BLaER1 (cell line): ENCODE measurements at regions not wholly inside any gene's neighbourhood (a gene's known extent, or its start where the extent isn't known, plus 50 kb on each side); places are given as distances from the start of the nearest gene placed in this dataset.
"Not testable (repeated sequence)": the region's sequence is repeated elsewhere in the genome, so short reads cannot be mapped to it uniquely, and the experiment has no call there.

Experiments used
- H3K27ac ChIP-seq: shearing (Covaris generic); formaldehyde crosslinking; 2 replicates; pipeline ENCODE4 v1.8.1; 2022
- H3K27me3 ChIP-seq: shearing (Covaris generic); formaldehyde crosslinking; 2 replicates; pipeline ENCODE4 v1.8.1; 2022
- H3K36me3 ChIP-seq: shearing (Covaris generic); formaldehyde crosslinking; 2 replicates; pipeline ENCODE4 v1.8.1; 2022
- H3K4me1 ChIP-seq: shearing (Covaris generic); formaldehyde crosslinking; 2 replicates; pipeline ENCODE4 v1.8.1; 2022
- H3K4me2 ChIP-seq: shearing (Covaris generic); formaldehyde crosslinking; 2 replicates; pipeline ENCODE4 v1.8.1; 2022
- H3K4me3 ChIP-seq: shearing (Covaris generic); formaldehyde crosslinking; 2 replicates; pipeline ENCODE4 v1.8.1; 2022
- H3K9ac ChIP-seq: shearing (Covaris generic); formaldehyde crosslinking; 2 replicates; pipeline ENCODE4 v1.8.1; 2022
- H3K9me3 ChIP-seq: shearing (Covaris generic); formaldehyde crosslinking; 2 replicates; pipeline ENCODE4 v1.8.1; 2022
- H4K20me1 ChIP-seq: shearing (Covaris generic); formaldehyde crosslinking; 2 replicates; pipeline ENCODE4 v1.8.1; 2022
- Cebpa-rat ChIP-seq: shearing (Covaris generic); IDR thresholded peaks from 2 replicates; pipeline ENCODE4 v1.8.1; 2022

DNA sequence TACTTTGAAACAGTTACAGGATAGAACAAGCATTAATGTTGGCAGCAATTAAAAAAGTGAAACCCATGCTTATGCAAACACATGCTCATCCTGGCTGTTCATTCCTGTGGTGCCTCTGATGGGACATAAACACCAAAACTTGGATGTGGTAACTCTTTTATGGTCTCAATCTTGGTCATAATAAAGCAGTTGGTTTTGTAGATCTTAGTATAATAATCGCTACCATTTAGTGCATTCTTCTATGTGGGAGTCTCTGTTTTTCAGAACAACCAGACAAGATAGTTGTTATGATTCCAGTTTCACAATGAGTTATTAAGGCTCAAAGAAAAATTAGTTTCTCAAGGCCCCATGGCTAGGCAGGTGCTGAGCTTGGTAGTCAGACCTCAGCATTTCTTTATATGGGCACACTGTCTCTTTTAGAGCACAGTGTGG is 184.0 kb downstream of the UTRN start:
- Histone ChIP-seq H3K27me3 (no peaks in the 10 kb centered on the region), H3K4me3 (no peak overlapping the region), H3K27ac (no peak overlapping the region), H4K20me1 (no peaks in the 10 kb centered on the region), H3K9ac (no peak overlapping the region), H3K9me3 (peaks cover 24% of the 10 kb centered on the region), H3K36me3 (peaks cover 85% of the 10 kb centered on the region), H3K4me2 (no peak overlapping the region), H3K4me1 (no peaks in the 10 kb centered on the region)
- no peak for TF ChIP-seq Cebpa-rat

- not testable (repeated sequence) for H3K4me3 ChIP-seq, H3K4me1 ChIP-seq, H4K20me1 ChIP-seq, H3K9ac ChIP-seq, H3K27ac ChIP-seq, H3K27me3 ChIP-seq, H3K4me2 ChIP-seq
- Histone ChIP-seq H3K9me3 (peaks cover 24% of the 10 kb centered on the region), H3K36me3 (peaks cover 86% of the 10 kb centered on the region)
Measured at GRCh38 chr6:144470201-144470600, 185.1 kb downstream of the UTRN start.

- Histone ChIP-seq H3K4me3 (no peak overlapping the region), H3K27ac (no peak overlapping the region), H3K4me2 (no peak overlapping the region), H3K27me3 (no peaks in the 10 kb centered on the region), H3K9me3 (peaks cover 24% of the 10 kb centered on the region), H4K20me1 (no peaks in the 10 kb centered on the region), H3K36me3 (peaks cover 92% of the 10 kb centered on the region), H3K9ac (no peak overlapping the region), H3K4me1 (no peaks in the 10 kb centered on the region)
- no peak for TF ChIP-seq Cebpa-rat
Measured at GRCh38 chr6:144471986-144472385, 186.9 kb downstream of the UTRN start.

DNA sequence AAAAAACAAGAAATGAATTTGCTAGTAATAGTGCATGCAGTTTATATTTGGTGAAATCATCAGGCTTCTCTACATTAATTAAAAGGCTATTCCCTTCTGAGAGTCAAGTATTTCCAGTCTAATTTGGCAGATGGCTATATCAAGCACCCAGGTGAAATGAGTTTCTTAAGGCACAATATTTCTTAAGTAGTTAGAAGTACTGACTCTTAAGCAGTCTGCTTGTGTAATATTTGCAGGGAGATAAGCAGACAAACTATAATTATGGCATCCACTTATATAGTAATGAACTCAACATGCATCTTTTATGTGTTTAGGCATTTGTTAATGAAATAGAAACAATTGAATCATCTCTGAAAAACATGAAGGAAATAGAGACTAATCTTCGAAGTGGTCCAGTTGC is 189.2 kb downstream of the UTRN start:
- Histone ChIP-seq H3K4me3 (no peak overlapping the region), H3K4me1 (no peaks in the 10 kb centered on the region), H3K4me2 (no peak overlapping the region), H3K27ac (no peak overlapping the region), H3K9ac (no peak overlapping the region), H3K27me3 (no peaks in the 10 kb centered on the region), H3K36me3 (peaks cover 89% of the 10 kb centered on the region), H3K9me3 (peaks cover 8% of the 10 kb centered on the region), H4K20me1 (peaks cover 9% of the 10 kb centered on the region; the same call in 1 of the 2 replicates)
- TF ChIP-seq Cebpa-rat = no peak

DNA sequence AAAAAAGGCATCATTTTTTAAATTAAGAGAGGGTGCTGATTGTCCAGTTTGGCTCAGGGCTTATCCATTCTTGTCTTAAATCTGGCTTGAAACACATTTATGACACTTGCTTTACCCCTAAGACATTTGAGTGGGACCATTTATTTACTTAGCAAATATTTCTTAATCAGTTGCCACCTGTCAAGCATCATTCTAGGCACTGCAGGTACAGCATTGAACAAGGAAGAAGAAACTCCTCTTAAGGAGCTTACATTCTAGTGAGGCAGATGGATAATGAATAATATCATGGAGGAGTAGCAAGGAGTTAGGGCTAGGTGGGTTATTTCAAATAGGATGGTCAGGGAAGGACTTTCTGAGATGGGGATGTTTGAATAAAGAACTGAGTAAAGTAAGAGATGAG is 189.8 kb downstream of the UTRN start:
- Histone ChIP-seq H3K4me2 (no peak overlapping the region), H3K4me1 (no peaks in the 10 kb centered on the region), H3K27me3 (no peaks in the 10 kb centered on the region), H3K9me3 (peaks cover 4% of the 10 kb centered on the region), H3K4me3 (no peak overlapping the region), H3K27ac (no peak overlapping the region), H3K36me3 (peaks cover 91% of the 10 kb centered on the region), H4K20me1 (peaks cover 9% of the 10 kb centered on the region; the same call in 1 of the 2 replicates), H3K9ac (no peak overlapping the region)
- no peak for TF ChIP-seq Cebpa-rat

GRCh38 chr6:144475411-144475810 is 190.3 kb downstream of the UTRN start:
- H3K36me3 ChIP-seq = peaks cover 91% of the 10 kb centered on the region
- no peak overlapping the region for H3K9ac ChIP-seq
- no peak overlapping the region for H3K4me2 ChIP-seq
- no peaks in the 10 kb centered on the region for H3K4me1 ChIP-seq
- no peak for TF ChIP-seq Cebpa-rat
- peaks cover 9% of the 10 kb centered on the region; the same call in 1 of the 2 replicates for H4K20me1 ChIP-seq
- H3K27me3 ChIP-seq = no peaks in the 10 kb centered on the region
- H3K27ac ChIP-seq = no peak overlapping the region
- no peaks in the 10 kb centered on the region; the same call in 1 of the 2 replicates for H3K9me3 ChIP-seq
- no peak overlapping the region for H3K4me3 ChIP-seq

GRCh38 chr6:144476286-144476685 is 191.2 kb downstream of the UTRN start:
- no peaks in the 10 kb centered on the region for H3K27me3 ChIP-seq
- H3K4me3 ChIP-seq = no peak overlapping the region
- no peaks in the 10 kb centered on the region for H3K4me1 ChIP-seq
- no peak overlapping the region for H3K4me2 ChIP-seq
- H3K36me3 ChIP-seq = peaks cover 91% of the 10 kb centered on the region
- no peak overlapping the region for H3K27ac ChIP-seq
- H3K9ac ChIP-seq = no peak overlapping the region
- peaks cover 9% of the 10 kb centered on the region; the same call in 1 of the 2 replicates for H4K20me1 ChIP-seq
- TF ChIP-seq Cebpa-rat = no peak
- H3K9me3 ChIP-seq = no peaks in the 10 kb centered on the region

DNA sequence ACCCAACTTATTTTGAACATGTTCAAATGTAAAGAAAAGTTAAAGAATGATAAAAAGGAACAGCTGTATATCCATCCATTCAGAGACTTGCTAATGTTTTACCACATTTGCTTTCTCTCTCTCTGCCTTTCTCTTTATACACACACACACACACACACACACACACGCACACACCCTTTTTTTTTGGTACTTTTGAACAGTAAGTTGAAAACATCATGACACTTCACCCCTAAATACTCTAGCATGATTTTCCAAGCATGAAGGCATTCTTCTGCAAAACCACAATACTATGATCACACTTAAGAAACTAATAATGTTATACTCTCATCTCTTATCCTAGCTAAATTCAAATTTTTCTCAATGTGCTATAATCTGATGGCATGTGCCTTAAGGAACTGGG is 192.3 kb downstream of the UTRN start:
- peaks cover 87% of the 10 kb centered on the region for H3K36me3 ChIP-seq
- H3K27me3 ChIP-seq = no peaks in the 10 kb centered on the region
- H3K9me3 ChIP-seq = no peaks in the 10 kb centered on the region
- H3K27ac ChIP-seq = no peak overlapping the region
- no peaks in the 10 kb centered on the region for H3K4me1 ChIP-seq
- H4K20me1 ChIP-seq = peaks cover 9% of the 10 kb centered on the region; the same call in 1 of the 2 replicates
- no peak overlapping the region for H3K9ac ChIP-seq
- no peak overlapping the region for H3K4me3 ChIP-seq
- TF ChIP-seq Cebpa-rat = no peak
- no peak overlapping the region for H3K4me2 ChIP-seq

- no peaks in the 10 kb centered on the region for H3K27me3 ChIP-seq
- no peaks in the 10 kb centered on the region for H3K4me1 ChIP-seq
- H3K4me3 ChIP-seq = no peak overlapping the region
- no peak overlapping the region for H3K9ac ChIP-seq
- no peak overlapping the region for H3K4me2 ChIP-seq
- no peak for TF ChIP-seq Cebpa-rat
- no peak overlapping the region for H3K27ac ChIP-seq
- peaks cover 9% of the 10 kb centered on the region; the same call in 1 of the 2 replicates for H4K20me1 ChIP-seq
- H3K36me3 ChIP-seq = peaks cover 85% of the 10 kb centered on the region
- no peaks in the 10 kb centered on the region for H3K9me3 ChIP-seq
Measured at GRCh38 chr6:144477856-144478255, 192.7 kb downstream of the UTRN start.

- Histone ChIP-seq H3K9me3 (no peaks in the 10 kb centered on the region), H3K27me3 (no peaks in the 10 kb centered on the region), H3K9ac (no peak overlapping the region), H4K20me1 (peaks cover 9% of the 10 kb centered on the region; the same call in 1 of the 2 replicates), H3K36me3 (peaks cover 84% of the 10 kb centered on the region), H3K4me3 (no peak overlapping the region), H3K4me1 (no peaks in the 10 kb centered on the region), H3K4me2 (no peak overlapping the region), H3K27ac (no peak overlapping the region)
- no peak for TF ChIP-seq Cebpa-rat
Measured at GRCh38 chr6:144478483-144478882, 193.3 kb downstream of the UTRN start.

- H3K4me1 ChIP-seq = no peaks in the 10 kb centered on the region
- no peak overlapping the region for H3K4me3 ChIP-seq
- no peaks in the 10 kb centered on the region for H3K27me3 ChIP-seq
- no peak overlapping the region for H3K27ac ChIP-seq
- H3K36me3 ChIP-seq = peaks cover 85% of the 10 kb centered on the region
- H3K4me2 ChIP-seq = no peak overlapping the region
- H3K9ac ChIP-seq = no peak overlapping the region
- H4K20me1 ChIP-seq = peaks cover 9% of the 10 kb centered on the region; the same call in 1 of the 2 replicates
- H3K9me3 ChIP-seq = no peaks in the 10 kb centered on the region
- TF ChIP-seq Cebpa-rat = no peak
Measured at GRCh38 chr6:144479991-144480390, 194.9 kb downstream of the UTRN start.
